HG03565 (cell line): ENCODE measurements at regions not wholly inside any gene's neighbourhood (a gene's known extent, or its start where the extent isn't known, plus 50 kb on each side); places are given as distances from the start of the nearest gene placed in this dataset.

Experiments used
- ATAC-seq: cut with Tn5 transposase; IDR thresholded peaks from one replicate; pipeline ENCODE4 v1.9.1; 2021; ENCODE audit warnings: mild to moderate bottlenecking, moderate library complexity; ENCODE audit not compliant: unreplicated experiment

- ATAC-seq = no peak
These were observed 222.7 kb downstream of the BMP7 start for GRCh38 chr20:57043669-57044268.

- ATAC-seq = no peak
These were observed 219.0 kb downstream of the BMP7 start for GRCh38 chr20:57047281-57048026.

GRCh38 chr20:57048027-57048869 lies 218.2 kb downstream of the BMP7 start:
- no peak for ATAC-seq

GRCh38 chr20:57049296-57049695 lies 217.1 kb downstream of the BMP7 start:
- no peak for ATAC-seq

- ATAC-seq = no peak
These were observed 215.3 kb downstream of the BMP7 start for GRCh38 chr20:57051096-57051495.

GRCh38 chr20:57053067-57053466 lies 213.4 kb downstream of the BMP7 start:
- no peak for ATAC-seq

- ATAC-seq = no peak
These were observed 212.5 kb downstream of the BMP7 start for GRCh38 chr20:57053793-57054552.

GRCh38 chr20:57055345-57055744 lies 211.1 kb downstream of the BMP7 start:
- no peak for ATAC-seq

- ATAC-seq = no peak
These were observed 209.8 kb downstream of the BMP7 start for GRCh38 chr20:57056651-57057050.

GRCh38 chr20:57059055-57059596 lies 207.3 kb downstream of the BMP7 start:
- ATAC-seq = no peak

- no peak for ATAC-seq
These were observed 205.9 kb downstream of the BMP7 start for GRCh38 chr20:57060407-57061050.

GRCh38 chr20:57061051-57061900 lies 205.2 kb downstream of the BMP7 start:
- ATAC-seq = no peak

- no peak for ATAC-seq
These were observed 204.2 kb downstream of the BMP7 start for GRCh38 chr20:57062241-57062640.

GRCh38 chr20:57062696-57063270 lies 203.7 kb downstream of the BMP7 start:
- no peak for ATAC-seq

- ATAC-seq = no peak
These were observed 201.6 kb downstream of the BMP7 start for GRCh38 chr20:57064836-57065235.

GRCh38 chr20:57065646-57066045 lies 200.8 kb downstream of the BMP7 start:
- no peak for ATAC-seq

- ATAC-seq = no peak
These were observed 200.1 kb downstream of the BMP7 start for GRCh38 chr20:57066126-57066900.

- no peak for ATAC-seq
These were observed 197.0 kb downstream of the BMP7 start for GRCh38 chr20:57069442-57069841.
